ENCODE measurements at regions not wholly inside any gene's neighbourhood (a gene's known extent, or its start where the extent isn't known, plus 50 kb on each side); places are given as distances from the start of the nearest gene placed in this dataset.

DNA sequence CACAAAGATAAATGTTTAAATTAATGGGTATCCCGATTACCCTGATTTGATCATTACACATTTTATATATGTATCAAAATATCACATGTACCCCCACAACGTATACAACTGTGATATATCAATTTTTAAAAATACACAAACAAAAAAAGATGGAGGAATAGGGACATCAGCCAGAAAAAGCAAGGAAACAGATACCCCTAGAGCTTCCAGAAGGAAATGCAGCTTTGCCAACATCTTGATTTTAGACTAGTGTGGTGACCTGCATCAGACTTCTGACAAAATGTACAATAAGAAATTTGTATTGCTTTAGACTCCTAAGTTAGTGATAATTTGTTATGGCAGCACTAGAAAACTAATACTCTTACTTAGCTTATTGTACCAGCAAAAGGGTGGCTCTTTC lies 483.8 kb downstream of the TUSC7 start:
- H3K4me3 ChIP-seq (ENCODE audit: low read length): no peak overlapping the region
- no peaks in the 10 kb centered on the region for H3K4me1 ChIP-seq (ENCODE audit: insufficient read depth, low read length)
- no peaks in the 10 kb centered on the region for H3K27me3 ChIP-seq (ENCODE audit: insufficient read depth, low read length)
- no peaks in the 10 kb centered on the region for H3K9me3 ChIP-seq (ENCODE audit: low read depth, low read length)

DNA sequence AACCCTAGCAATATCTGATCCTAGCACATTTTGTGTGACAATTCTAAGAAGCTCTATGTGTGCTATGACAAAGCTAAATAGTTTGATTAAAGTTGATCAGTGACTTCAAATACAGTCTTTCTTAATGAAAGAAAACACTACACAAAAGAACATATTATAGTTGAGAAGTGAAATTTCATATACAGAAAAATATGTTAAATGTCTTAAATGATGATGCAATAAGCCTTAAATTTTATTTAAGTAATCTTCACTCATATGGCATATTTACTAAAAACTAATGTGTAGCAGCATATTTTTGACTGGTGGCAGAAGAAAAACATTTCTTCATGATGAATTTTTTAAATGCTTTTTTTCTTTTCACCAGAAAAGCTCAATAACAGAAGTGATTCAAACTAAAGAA lies 485.5 kb downstream of the TUSC7 start:
- Histone ChIP-seq H3K9me3 (ENCODE audit: low read depth, low read length) (no peaks in the 10 kb centered on the region), H3K27me3 (ENCODE audit: insufficient read depth, low read length) (no peaks in the 10 kb centered on the region), H3K4me3 (ENCODE audit: low read length) (no peak overlapping the region), H3K4me1 (ENCODE audit: insufficient read depth, low read length) (no peaks in the 10 kb centered on the region)

DNA sequence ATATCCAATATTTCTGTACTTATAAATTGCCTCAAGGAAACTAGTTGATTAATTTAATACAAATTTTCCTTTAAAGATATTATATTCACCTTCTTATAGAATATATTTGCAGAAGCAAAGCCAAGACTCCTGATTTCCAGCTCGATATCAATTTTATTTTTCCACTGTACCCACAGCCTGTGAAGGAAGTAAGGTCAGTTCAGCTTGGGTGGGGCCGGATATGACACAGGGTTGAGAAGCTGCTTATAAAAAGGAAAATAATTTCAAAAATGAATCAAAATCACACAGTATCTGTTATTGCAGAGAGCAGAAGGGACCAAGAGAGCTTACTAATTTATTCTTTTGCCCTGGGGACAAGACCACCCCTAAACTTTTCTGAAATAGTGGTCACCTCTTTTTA lies 491.4 kb downstream of the TUSC7 start:
- Histone ChIP-seq H3K4me3 (ENCODE audit: low read length) (no peak overlapping the region), H3K27me3 (ENCODE audit: insufficient read depth, low read length) (no peaks in the 10 kb centered on the region), H3K9me3 (ENCODE audit: low read depth, low read length) (no peaks in the 10 kb centered on the region)

DNA sequence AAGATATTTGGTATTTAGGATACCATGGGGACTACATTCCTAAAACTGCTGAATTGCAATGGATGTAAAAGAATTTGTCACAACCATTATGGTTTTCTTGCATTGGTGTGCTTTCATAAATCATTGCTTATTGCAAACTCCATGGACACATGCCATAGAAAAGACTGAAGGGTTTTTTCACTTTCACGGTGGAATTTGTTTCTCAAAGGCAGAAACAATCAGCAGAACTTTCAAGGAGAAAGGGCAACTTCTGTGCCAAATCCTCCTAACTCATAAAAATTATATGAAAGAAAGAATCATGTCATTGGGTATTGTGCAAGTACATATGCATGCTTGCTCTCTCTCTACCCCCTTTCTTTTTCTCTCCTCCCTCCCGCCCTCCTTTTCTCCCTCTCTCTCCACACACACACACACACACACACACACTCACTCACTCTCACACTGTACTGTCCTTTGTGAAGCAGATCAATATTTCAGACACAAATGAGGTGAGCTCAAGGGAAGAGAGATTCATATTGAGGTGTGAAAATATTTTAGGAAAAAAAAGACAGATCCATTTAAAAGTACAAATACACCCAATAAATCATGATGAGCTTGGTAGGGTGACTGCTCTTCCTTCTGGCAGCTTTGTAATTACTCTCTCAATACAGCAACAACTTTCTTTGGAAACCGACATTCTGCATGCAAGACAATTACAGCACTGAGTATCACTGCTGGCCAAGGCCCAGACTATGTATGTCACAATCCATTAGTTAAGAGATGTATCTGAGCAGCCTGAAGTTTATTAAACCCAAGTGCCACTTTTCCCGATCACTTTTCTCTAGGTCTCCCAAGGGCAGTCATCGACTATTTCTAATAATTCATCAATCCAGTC lies 492.6 kb downstream of the TUSC7 start:
- Histone ChIP-seq H3K4me1 (ENCODE audit: insufficient read depth, low read length) (no peaks in the 10 kb centered on the region), H3K4me3 (ENCODE audit: low read length) (no peak overlapping the region), H3K9me3 (ENCODE audit: low read depth, low read length) (no peaks in the 10 kb centered on the region), H3K27me3 (ENCODE audit: insufficient read depth, low read length) (no peaks in the 10 kb centered on the region)

More for the DNA sequence above, 491.4 kb downstream of the TUSC7 start:
- no peaks in the 10 kb centered on the region for H3K4me1 ChIP-seq (ENCODE audit: insufficient read depth, low read length)

DNA sequence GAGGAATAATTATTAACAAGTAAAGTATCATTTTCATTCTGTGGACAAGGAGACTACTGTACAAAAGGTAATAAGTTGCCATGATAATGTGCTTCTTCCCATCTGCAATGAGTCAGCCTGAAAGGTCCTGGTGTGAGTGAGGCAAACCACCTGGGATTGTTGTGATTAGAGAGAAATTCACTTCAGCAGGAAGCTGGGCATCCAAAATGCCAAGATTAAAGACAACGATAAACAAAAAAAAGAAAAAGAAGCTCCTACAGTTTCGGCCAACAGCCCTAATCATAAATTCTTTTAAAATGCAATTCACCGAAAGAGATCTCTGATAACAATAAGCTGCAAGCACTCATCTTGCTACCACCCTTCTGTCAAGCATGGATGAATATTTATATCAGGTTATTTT lies 507.8 kb downstream of the TUSC7 start:
- Histone ChIP-seq H3K4me3 (ENCODE audit: low read length) (no peak overlapping the region), H3K27me3 (ENCODE audit: insufficient read depth, low read length) (no peaks in the 10 kb centered on the region), H3K9me3 (ENCODE audit: low read depth, low read length) (no peaks in the 10 kb centered on the region), H3K4me1 (ENCODE audit: insufficient read depth, low read length) (no peaks in the 10 kb centered on the region)

DNA sequence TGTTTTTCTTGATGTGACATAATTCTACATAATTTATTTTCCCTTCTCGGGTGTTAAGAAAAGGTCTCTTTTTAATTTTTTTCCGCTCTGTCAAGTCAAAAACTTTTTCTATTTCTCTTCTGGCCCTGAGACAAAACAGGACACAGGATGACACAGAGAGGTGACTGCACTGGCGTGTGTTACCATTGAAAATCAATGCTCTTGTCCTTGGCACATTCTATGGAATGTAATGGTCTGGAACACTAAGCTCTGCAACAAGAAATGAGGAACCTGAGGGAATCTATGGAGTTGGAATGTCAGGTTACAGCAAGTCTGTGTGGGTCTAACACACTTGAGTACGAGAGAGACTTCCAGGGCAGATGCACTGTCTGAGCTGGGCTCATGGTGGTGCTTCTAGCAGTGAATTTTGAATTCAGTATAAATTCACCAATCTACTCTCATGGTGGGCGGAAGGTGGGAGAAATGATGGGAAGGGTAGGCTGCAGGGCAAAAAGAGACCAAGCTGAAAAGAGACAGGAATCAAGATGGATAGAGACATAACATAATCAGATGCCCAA lies 508.3 kb downstream of the TUSC7 start:
- H3K4me3 ChIP-seq (ENCODE audit: low read length): no peak overlapping the region
- H3K27me3 ChIP-seq (ENCODE audit: insufficient read depth, low read length): no peaks in the 10 kb centered on the region
- H3K9me3 ChIP-seq (ENCODE audit: low read depth, low read length): no peaks in the 10 kb centered on the region
- H3K4me1 ChIP-seq (ENCODE audit: insufficient read depth, low read length): no peaks in the 10 kb centered on the region

DNA sequence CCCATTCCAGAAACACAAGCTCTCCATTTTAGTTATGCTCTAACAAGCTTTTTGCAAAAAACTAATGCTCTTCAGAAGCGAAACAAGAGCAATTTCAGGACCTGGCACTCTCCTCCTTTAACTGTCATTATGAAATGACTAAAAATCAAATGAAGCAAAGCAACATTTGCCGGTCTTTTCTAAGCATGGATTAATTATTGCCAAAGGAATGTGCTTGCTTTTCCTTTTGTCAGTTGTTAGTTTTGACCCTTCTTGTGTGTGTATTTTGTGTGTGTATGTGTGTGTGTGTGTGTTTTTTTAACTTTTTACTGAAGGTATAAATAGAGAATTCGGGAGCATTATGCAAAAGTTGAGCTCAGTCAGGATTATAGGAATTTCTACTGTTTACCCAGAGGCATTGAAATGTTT lies 509.1 kb downstream of the TUSC7 start:
- Histone ChIP-seq H3K9me3 (ENCODE audit: low read depth, low read length) (no peaks in the 10 kb centered on the region), H3K4me1 (ENCODE audit: insufficient read depth, low read length) (no peaks in the 10 kb centered on the region), H3K4me3 (ENCODE audit: low read length) (no peak overlapping the region), H3K27me3 (ENCODE audit: insufficient read depth, low read length) (no peaks in the 10 kb centered on the region)

DNA sequence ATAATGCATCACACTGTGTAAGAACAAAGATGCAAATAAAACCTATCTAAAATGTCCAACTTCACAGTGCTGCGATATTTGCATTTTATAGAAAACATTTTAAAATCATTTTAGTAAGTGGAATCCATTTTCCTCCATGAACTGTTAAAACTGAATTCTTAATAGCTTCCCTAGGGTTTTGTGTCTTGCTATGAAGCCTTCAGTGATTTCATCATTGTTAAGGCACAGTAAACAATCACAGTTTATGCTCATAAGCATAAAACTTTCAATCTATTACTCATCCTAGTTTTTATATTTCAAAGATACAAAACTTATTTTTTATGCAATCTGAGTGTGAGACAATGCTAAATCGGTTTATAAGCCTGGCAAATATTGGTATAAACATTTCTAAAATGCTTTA lies 509.7 kb downstream of the TUSC7 start:
- H3K27me3 ChIP-seq (ENCODE audit: insufficient read depth, low read length): no peaks in the 10 kb centered on the region
- no peak overlapping the region for H3K4me3 ChIP-seq (ENCODE audit: low read length)
- H3K9me3 ChIP-seq (ENCODE audit: low read depth, low read length): no peaks in the 10 kb centered on the region
- no peaks in the 10 kb centered on the region for H3K4me1 ChIP-seq (ENCODE audit: insufficient read depth, low read length)

DNA sequence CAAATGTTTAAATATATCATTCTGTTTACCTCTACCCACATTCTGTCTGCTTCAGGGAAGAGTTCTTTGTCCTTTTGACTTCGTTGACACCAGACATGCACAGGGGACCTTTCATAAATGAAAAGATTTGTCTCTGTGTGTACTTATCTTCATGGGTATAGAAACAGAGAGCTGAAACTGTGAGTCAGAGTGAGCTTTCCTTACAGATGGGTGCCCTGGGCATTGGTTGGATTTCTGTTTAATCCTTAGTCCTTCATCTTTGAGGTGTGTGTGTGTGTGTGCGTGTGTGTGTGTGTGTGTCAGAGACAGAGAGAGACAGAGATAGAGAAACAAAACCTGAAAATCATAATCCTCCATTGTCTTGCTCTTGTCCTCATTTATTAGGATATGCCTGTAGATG lies 517.4 kb downstream of the TUSC7 start:
- Histone ChIP-seq H3K4me3 (ENCODE audit: low read length) (no peak overlapping the region), H3K4me1 (ENCODE audit: insufficient read depth, low read length) (no peaks in the 10 kb centered on the region), H3K27me3 (ENCODE audit: insufficient read depth, low read length) (no peaks in the 10 kb centered on the region), H3K9me3 (ENCODE audit: low read depth, low read length) (no peaks in the 10 kb centered on the region)

DNA sequence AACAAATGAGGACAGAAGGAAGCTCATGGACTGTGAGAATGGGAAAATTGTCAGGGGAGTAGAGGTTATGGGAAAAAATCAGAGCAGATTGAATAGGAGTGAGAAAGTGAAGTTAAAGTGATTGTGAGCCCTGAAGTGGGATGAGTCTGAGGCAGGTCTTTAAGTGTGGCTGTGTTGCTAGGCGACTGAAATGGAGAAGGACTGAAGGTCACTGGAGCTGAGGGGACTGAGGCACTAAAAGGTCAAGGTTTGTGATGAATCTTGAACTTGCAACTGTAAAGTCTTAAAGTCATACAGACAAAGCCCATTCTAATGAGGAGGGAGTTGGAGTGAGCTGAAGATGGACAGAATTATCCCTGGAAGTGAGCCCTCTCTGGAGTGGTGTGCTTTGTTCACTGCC lies 518.9 kb downstream of the TUSC7 start:
- H3K4me1 ChIP-seq (ENCODE audit: insufficient read depth, low read length): no peaks in the 10 kb centered on the region
- H3K9me3 ChIP-seq (ENCODE audit: low read depth, low read length): no peaks in the 10 kb centered on the region
- no peak overlapping the region for H3K4me3 ChIP-seq (ENCODE audit: low read length)
- no peaks in the 10 kb centered on the region for H3K27me3 ChIP-seq (ENCODE audit: insufficient read depth, low read length)

DNA sequence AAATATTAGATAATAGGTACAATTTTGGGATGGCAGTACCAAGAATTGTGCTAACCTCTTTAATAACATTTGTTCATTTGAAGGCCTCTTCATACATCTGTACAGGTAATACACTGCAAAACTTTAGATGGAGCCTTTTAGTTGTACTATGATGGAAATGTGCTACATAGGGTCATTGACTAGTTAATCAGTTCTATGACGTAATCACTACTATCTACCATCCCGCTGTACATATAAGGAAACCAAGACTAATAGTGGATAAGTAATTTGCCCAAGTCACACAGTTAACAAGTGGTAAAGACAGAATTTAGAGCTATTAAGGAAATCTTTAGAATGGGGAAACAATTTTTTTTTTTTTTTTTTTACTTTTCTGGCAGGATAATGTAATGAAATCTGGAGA lies 521.3 kb downstream of the TUSC7 start:
- H3K4me1 ChIP-seq (ENCODE audit: insufficient read depth, low read length): no peaks in the 10 kb centered on the region
- no peaks in the 10 kb centered on the region for H3K27me3 ChIP-seq (ENCODE audit: insufficient read depth, low read length)
- no peak overlapping the region for H3K4me3 ChIP-seq (ENCODE audit: low read length)
- H3K9me3 ChIP-seq (ENCODE audit: low read depth, low read length): no peaks in the 10 kb centered on the region

DNA sequence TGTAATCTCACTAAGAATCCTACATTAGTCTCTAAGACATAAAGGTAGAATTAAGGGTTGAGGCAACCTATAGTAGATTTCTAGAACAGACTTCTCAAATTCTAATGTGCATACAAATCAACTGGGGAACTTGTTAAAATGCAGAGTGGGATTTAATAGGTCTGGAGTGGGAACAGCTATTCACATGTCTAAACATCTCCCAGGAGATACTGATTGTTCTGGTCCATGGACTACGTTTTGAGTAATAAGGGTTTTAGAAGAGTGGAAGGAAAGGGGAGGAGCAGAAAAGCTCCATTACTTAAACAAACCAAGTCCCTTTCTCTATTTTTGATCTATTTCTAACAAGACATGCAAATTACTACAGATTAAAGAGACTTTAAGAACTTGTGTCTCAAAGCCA lies 524.8 kb downstream of the TUSC7 start:
- H3K4me1 ChIP-seq (ENCODE audit: insufficient read depth, low read length): no peaks in the 10 kb centered on the region

DNA sequence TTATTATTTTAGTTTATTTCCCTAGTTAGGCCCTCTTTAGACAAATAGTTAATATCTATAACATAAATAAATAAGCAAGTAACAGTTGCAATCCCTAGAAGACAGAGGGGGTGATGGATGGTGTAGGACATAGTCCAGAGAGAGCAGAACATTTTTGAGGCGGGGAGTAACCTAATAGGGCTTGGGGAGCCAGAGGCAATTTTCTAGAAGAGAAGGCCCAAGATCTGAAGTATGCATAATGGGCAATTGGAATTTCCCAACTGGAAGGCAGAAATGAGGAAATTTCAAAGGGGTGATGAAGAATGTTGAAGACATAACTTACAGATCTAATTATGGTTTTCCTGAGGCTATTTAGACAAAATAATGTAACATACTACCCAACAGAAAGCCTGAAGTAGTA lies 525.7 kb downstream of the TUSC7 start:
- Histone ChIP-seq H3K4me3 (ENCODE audit: low read length) (no peak overlapping the region), H3K4me1 (ENCODE audit: insufficient read depth, low read length) (no peaks in the 10 kb centered on the region), H3K9me3 (ENCODE audit: low read depth, low read length) (no peaks in the 10 kb centered on the region), H3K27me3 (ENCODE audit: insufficient read depth, low read length) (no peaks in the 10 kb centered on the region)

More for the DNA sequence above, 524.8 kb downstream of the TUSC7 start:
- H3K27me3 ChIP-seq (ENCODE audit: insufficient read depth, low read length): no peaks in the 10 kb centered on the region
- H3K9me3 ChIP-seq (ENCODE audit: low read depth, low read length): no peaks in the 10 kb centered on the region
- H3K4me3 ChIP-seq (ENCODE audit: low read length): no peak overlapping the region

DNA sequence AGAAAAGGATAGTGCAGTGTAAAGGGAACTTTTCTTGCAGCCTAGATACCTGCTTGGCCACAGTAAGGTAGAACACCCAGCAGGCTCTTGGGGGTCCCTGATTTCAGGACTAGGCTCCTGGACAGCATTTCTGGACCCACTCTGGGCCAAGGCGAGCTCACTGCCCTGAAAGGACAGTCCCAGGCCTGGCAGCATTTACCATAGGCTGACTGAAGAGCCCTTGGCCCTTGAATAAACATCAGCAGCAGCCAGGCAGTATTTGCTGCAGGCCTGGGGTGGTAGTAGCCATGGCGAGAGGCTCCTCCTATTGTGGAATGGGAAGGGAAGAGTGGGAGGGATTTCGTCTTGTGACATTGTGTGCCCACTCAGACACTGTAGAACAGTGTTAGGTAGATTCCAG lies 529.2 kb downstream of the TUSC7 start:
- Histone ChIP-seq H3K9me3 (ENCODE audit: low read depth, low read length) (no peaks in the 10 kb centered on the region), H3K4me3 (ENCODE audit: low read length) (no peak overlapping the region), H3K27me3 (ENCODE audit: insufficient read depth, low read length) (no peaks in the 10 kb centered on the region), H3K4me1 (ENCODE audit: insufficient read depth, low read length) (no peaks in the 10 kb centered on the region)

DNA sequence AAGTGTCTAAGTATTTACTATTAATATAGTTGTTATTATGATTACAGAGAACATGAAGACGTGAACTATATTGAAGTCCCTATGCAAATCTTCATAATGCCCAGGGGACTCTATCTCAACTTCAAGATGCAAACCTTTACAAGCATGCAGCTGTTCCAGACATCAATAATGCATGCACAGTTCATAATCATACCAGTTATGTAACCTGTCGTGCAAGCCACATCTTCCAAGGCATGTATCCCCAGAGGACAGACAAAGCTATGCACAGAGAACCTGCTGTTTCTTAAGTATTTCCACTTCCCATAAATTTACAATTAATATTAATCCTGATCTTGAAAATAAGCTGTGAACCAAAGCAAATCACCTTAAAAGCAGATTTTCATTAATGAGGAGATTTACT lies 534.1 kb downstream of the TUSC7 start:
- H3K9me3 ChIP-seq (ENCODE audit: low read depth, low read length): no peaks in the 10 kb centered on the region
- H3K4me1 ChIP-seq (ENCODE audit: insufficient read depth, low read length): no peaks in the 10 kb centered on the region
- no peak overlapping the region for H3K4me3 ChIP-seq (ENCODE audit: low read length)
- H3K27me3 ChIP-seq (ENCODE audit: insufficient read depth, low read length): no peaks in the 10 kb centered on the region

Data from mononuclear cell (primary cell).